AG09309 (cell line): ENCODE measurements at regions not wholly inside any gene's neighbourhood (a gene's known extent, or its start where the extent isn't known, plus 50 kb on each side); places are given as distances from the start of the nearest gene placed in this dataset.

Source experiments
- DNase-seq: peaks from one replicate; pipeline ENCODE4 v3.0.0-alpha.2; 2010; ENCODE audit warnings: low read depth
- H3K4me3 ChIP-seq: 2 replicates; pipeline ENCODE4 v1.5.1; 2011; ENCODE audit warnings: mild to moderate bottlenecking, low read depth, low read length, moderate library complexity; ENCODE audit not compliant: control insufficient read depth
- CTCF ChIP-seq: IDR thresholded peaks from 2 replicates; pipeline ENCODE4 v1.5.1; 2011; ENCODE audit warnings: mild to moderate bottlenecking, low read depth, low read length, inconsistent platforms; ENCODE audit not compliant: insufficient read depth, control insufficient read depth; ENCODE audit errors: missing control alignments

DNA sequence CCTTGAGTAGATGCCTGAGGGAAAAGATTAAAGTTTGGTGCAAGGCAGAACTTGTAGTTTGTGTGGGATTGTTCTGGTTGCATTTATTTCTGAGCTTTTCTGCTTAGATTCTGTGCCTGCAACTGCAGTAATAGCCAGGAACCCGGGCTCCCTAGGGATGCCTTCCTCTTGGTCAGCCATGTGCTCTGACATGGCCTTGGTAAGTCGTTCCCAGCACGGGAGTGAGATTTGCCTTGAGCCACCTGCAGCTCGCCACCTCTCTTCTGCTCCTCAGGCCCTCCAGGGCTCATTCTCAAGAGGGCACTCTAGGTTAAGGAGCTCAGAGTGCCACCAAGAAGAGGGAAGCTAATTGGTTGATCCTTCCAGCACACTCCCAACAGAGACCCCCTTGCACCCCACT lies 350.6 kb upstream of the MKI67 start:
- no peak overlapping the region for H3K4me3 ChIP-seq
- TF ChIP-seq CTCF: no peak
- DNase-seq: no peak

GRCh38 chr10:128480601-128481000 lies 354.4 kb upstream of the MKI67 start:
- no peak overlapping the region for H3K4me3 ChIP-seq
- no peak for DNase-seq
- TF ChIP-seq CTCF: no peak

GRCh38 chr10:128481152-128481840 lies 355.1 kb upstream of the MKI67 start:
- no peak for DNase-seq
- no peak overlapping the region for H3K4me3 ChIP-seq
- TF ChIP-seq CTCF: no peak

- H3K4me3 ChIP-seq: no peak overlapping the region
- DNase-seq: no peak
- no peak for TF ChIP-seq CTCF
Measured at GRCh38 chr10:128482052-128482451, 355.8 kb upstream of the MKI67 start.

DNA sequence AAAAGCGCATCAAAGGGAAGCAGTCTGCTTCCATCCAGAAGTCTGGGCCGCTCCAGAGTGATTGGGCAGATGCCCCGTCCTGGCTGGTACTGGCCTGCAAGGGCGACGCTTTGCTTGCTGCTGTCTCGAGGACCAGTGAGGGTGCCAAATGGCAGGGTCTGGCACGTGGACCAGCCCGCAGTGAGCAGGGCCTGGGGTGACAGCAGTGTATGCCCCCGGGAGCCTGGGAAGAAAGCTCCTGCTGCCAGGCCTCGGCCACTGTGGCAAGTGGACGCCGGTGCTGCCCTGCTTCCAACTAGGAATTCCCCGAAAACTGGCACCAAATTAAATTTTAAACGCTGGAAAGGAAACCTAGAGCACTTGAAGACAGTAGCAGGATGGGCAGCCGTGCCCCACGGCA lies 357.0 kb upstream of the MKI67 start:
- no peak overlapping the region for H3K4me3 ChIP-seq
- TF ChIP-seq CTCF: no peak
- DNase-seq: no peak

- DNase-seq: no peak
- TF ChIP-seq CTCF: no peak
Measured at GRCh38 chr10:128484041-128484440, 357.8 kb upstream of the MKI67 start.

More at GRCh38 chr10:128484041-128484440, 357.8 kb upstream of the MKI67 start:
- H3K4me3 ChIP-seq: no peak overlapping the region
